HepG2 (cell line): ENCODE measurements at regions not wholly inside any gene's neighbourhood (a gene's known extent, or its start where the extent isn't known, plus 50 kb on each side); places are given as distances from the start of the nearest gene placed in this dataset.
A peak's percentile ranks its signal among the peaks of the same experiment; 100 is the strongest.

Source experiments
- ATAC-seq: fragments of 200-7000 bp; cut with Tn5 transposase; 3 replicates; pipeline ENCODE4 v1.9.1; 2020; ENCODE audit warnings: mild to moderate bottlenecking, moderate library complexity
- BruUV-seq: library from RNA; stranded (reverse); fragments of 400-500 nt; replicated peaks from 2 replicates; lab custom pipeline; 2021; lab: Mats Ljungman, UMichigan
- CTCF ChIA-PET: fragments of 300-600 bp; formaldehyde crosslinking; extraction: SDS; loops from one replicate; lab custom pipeline; 2021; ENCODE audit warnings: low total read pairs, inconsistent platforms, low intra/inter-chr PET ratio; lab: Yijun Ruan, JAX
- POLR2A ChIA-PET: fragments of 350-600 bp; sonication (Branson Sonifier 250); formaldehyde crosslinking; loops from one replicate; lab custom pipeline; 2020; ENCODE audit warnings: antibody characterized with exemption, inconsistent platforms; lab: Yijun Ruan, JAX
- DNase-seq: peaks from one replicate; pipeline ENCODE4 v3.0.0-alpha.2; 2015; ENCODE audit warnings: low spot score
- FAIRE-seq: peaks from 3 replicates; lab custom pipeline; 2011; peaks lifted over from hg19 to GRCh38; lab: Jason Lieb, UNC
- H2AFZ ChIP-seq: one replicate; pipeline ENCODE4 v1.6.1; 2011; ENCODE audit warnings: low read length, inconsistent platforms
- H3K27ac ChIP-seq: fragments of 300-600 bp; 3 replicates; pipeline ENCODE4 v1.8.0; 2011; ENCODE audit warnings: mixed run types, mild to moderate bottlenecking, mixed read lengths, low read length, inconsistent platforms; ENCODE audit not compliant: insufficient read depth; ENCODE audit errors: extremely low read length
- H3K27me3 ChIP-seq, 2 experiments: fragments of 200-600 bp in 1 of 2; 2 replicates in 1 of 2; 3 replicates in 1 of 2; pipeline versions ENCODE4 v1.6.0 to v1.8.0; 2011; ENCODE audit warnings: low read length in 2 of 2, mild to moderate bottlenecking in 2 of 2, moderate library complexity in 2 of 2, inconsistent platforms in 1 of 2; ENCODE audit not compliant: insufficient read depth in 2 of 2, control insufficient read depth in 1 of 2
- H3K36me3 ChIP-seq, 2 experiments: fragments of 200-600 bp in 1 of 2; replicated peaks in 1 of 2; 2 replicates in 1 of 2; 3 replicates in 1 of 2; pipeline versions ENCODE4 v1.5.1 to v1.8.0; 2011; ENCODE audit warnings: low read length in 2 of 2, inconsistent platforms in 1 of 2; ENCODE audit not compliant: insufficient read depth in 2 of 2, control insufficient read depth in 1 of 2
- H3K4me1 ChIP-seq: 2 replicates; pipeline ENCODE4 v1.5.1; 2012; ENCODE audit warnings: low read length, inconsistent platforms; ENCODE audit not compliant: insufficient read depth
- H3K4me2 ChIP-seq: 2 replicates; pipeline ENCODE4 v1.6.0; 2011; ENCODE audit warnings: low read depth, low read length, inconsistent platforms
- H3K4me3 ChIP-seq, 3 experiments: fragments of 200-600 bp in 1 of 3; sonication (generic), shearing (Covaris generic) in 1 of 3; replicated peaks in 1 of 3; 2 replicates each; pipeline ENCODE4 v1.5.1; 2011 to 2016; ENCODE audit warnings: low read length in 3 of 3, inconsistent platforms in 2 of 3, low read depth in 2 of 3, mild to moderate bottlenecking in 2 of 3, control low read depth in 1 of 3, mixed read lengths in 1 of 3; ENCODE audit not compliant: insufficient read depth in 1 of 3
- H3K79me2 ChIP-seq: one replicate; pipeline ENCODE4 v1.6.1; 2011; ENCODE audit warnings: low read length, inconsistent platforms; ENCODE audit not compliant: insufficient read depth
- H3K9ac ChIP-seq: 2 replicates; pipeline ENCODE4 v1.6.0; 2011; ENCODE audit warnings: mild to moderate bottlenecking, low read depth, low read length, inconsistent platforms; ENCODE audit not compliant: insufficient read depth
- H3K9me3 ChIP-seq: 2 replicates; pipeline ENCODE4 v1.5.1; 2012; ENCODE audit warnings: mild to moderate bottlenecking, low read length
- H4K20me1 ChIP-seq: 2 replicates; pipeline ENCODE4 v1.6.0; 2011; ENCODE audit warnings: inconsistent platforms, mild to moderate bottlenecking, low read length, moderate library complexity; ENCODE audit not compliant: insufficient read depth
- BORCS8-MEF2B ChIP-seq: sonication (generic); formaldehyde crosslinking; IDR thresholded peaks from 2 replicates; pipeline ENCODE4 v1.8.0; 2022; ENCODE audit warnings: mild to moderate bottlenecking, missing genetic modification reagents
- IRF2 ChIP-seq: IDR thresholded peaks from 2 replicates; pipeline ENCODE4 v1.6.1; 2018; ENCODE audit warnings: missing genetic modification reagents, missing compliant biosample characterization
- MTA1 ChIP-seq: sonication (generic); formaldehyde crosslinking; IDR thresholded peaks from 2 replicates; pipeline ENCODE4 v1.4.0; 2020; ENCODE audit warnings: missing genetic modification reagents, mild to moderate bottlenecking, borderline replicate concordance
- ONECUT2 ChIP-seq: sonication (generic); formaldehyde crosslinking; IDR thresholded peaks from 2 replicates; pipeline ENCODE4 v1.4.0; 2020; ENCODE audit warnings: missing genetic modification reagents
- RFXANK ChIP-seq: IDR thresholded peaks from 2 replicates; pipeline ENCODE4 v1.6.1; 2016
- RXRB ChIP-seq: IDR thresholded peaks from 2 replicates; pipeline ENCODE4 v1.6.1; 2016; ENCODE audit warnings: borderline replicate concordance, missing genetic modification reagents, missing compliant biosample characterization
- SP140L ChIP-seq: sonication (generic); formaldehyde crosslinking; IDR thresholded peaks from 2 replicates; pipeline ENCODE4 v1.4.0; 2020; ENCODE audit warnings: missing genetic modification reagents, borderline replicate concordance
- ZFY ChIP-seq: sonication (generic); formaldehyde crosslinking; IDR thresholded peaks from 2 replicates; pipeline ENCODE4 v1.4.0; 2020; ENCODE audit warnings: missing genetic modification reagents
- ZNF484 ChIP-seq: sonication (generic); formaldehyde crosslinking; IDR thresholded peaks from 2 replicates; pipeline ENCODE4 v1.5.1; 2020; ENCODE audit warnings: mild to moderate bottlenecking, low read depth, missing genetic modification reagents, borderline replicate concordance
- ZNF788 ChIP-seq: sonication (generic); formaldehyde crosslinking; IDR thresholded peaks from 2 replicates; pipeline ENCODE4 v1.5.0; 2020; ENCODE audit warnings: mild to moderate bottlenecking, missing genetic modification reagents, borderline replicate concordance
- WGBS: methylation state at CpG from one replicate; pipeline ENCODE4 v1.1.6; 2017; ENCODE audit warnings: low lambda C conversion rate; 5-methylcytosine and 5-hydroxymethylcytosine counted together
- in situ Hi-C: cut with HindIII; loops from 2 replicates; pipeline ENCODE4 v1.10.0; 2017; ENCODE audit warnings: low pct_unique_long_range_greater_than_20kb; ENCODE audit not compliant: extremely low pct_ligation_motif_present
- intact Hi-C: fragments of 100-400 bp; cut with micrococcal nuclease; formaldehyde crosslinking; loops from one replicate; pipeline ENCODE4 v1.10.0; 2022; ENCODE audit not compliant: unreplicated experiment
- TF ChIP-seq, protein P1 (sequence below): sonication (generic); formaldehyde crosslinking; IDR thresholded peaks from one replicate; pipeline ENCODE4 v1.5.1; 2020; ENCODE audit warnings: mild to moderate bottlenecking, missing genetic modification reagents; ENCODE audit errors: not compliant biosample characterization
- TF ChIP-seq, protein P2 (sequence below): sonication (generic); formaldehyde crosslinking; IDR thresholded peaks from 2 replicates; pipeline ENCODE4 v1.9.0; 2021; ENCODE audit warnings: missing genetic modification reagents, borderline replicate concordance

DNA sequence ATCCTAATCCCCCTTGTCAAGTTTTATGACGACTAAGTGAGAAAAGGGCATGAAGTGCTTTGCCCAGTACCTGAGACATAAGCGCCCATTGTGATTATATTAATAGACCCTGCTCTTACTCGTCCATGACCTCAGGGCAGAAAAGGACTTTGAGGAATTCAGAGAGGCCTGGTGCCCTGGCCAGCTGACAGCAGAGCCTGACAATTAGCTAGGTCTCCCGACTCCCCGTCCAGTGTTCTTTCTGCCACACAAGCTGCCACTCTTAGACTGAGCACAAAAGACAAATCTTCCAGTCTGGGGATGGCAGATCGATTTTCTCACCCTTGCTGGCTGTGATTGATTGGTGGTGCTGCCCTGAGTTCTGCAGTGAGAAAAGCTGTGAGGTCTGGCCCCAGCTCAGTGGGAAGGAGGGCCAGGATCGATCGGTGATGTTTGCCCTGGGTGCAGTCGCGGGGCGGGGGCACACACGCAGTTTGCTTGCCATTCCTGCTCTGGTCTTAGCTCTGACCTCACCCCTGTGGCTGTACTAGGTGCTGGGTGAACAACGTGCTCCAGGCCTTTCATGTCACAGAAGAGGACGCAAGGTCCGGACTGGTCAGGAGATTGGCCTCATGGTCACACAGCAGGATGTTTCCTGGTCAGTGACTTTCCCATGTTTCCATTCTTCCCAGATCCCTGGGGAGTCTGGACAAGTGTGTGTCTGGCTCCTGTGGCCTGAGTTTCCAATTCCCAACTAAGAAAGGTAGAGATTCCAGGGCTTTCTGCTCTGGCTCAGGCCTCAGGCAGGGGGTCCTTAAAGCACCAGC is 67.4 kb upstream of the TLE3 start:
- H3K9ac ChIP-seq, result no peak overlapping the region
- ATAC-seq (peak; percentile 88), DNase-seq (peak; percentile 25), FAIRE-seq (peak; percentile 40)
- no peaks in the 10 kb centered on the region for H3K36me3 ChIP-seq
- H3K27me3 ChIP-seq, result peaks cover 4 to 70% of the 10 kb centered on the region in 2 experiments; a peak in 4 of 5 replicates
- peak overlapping the region in 1 of 3 experiments; percentile 9; a peak in 1 of 6 replicates for H3K4me3 ChIP-seq
- ChIA-PET POLR2A (interaction anchor here (0.8 kb wide), 1 partner anchor 61 kb away, joined by 3 read pairs; no protein-coding TSS in a partner anchor), CTCF (no interaction called here)
- peaks cover 17% of the 10 kb centered on the region for H3K4me1 ChIP-seq
- H3K79me2 ChIP-seq, result no peaks in the 10 kb centered on the region
- in situ Hi-C loops, result no loop called here
- H3K4me2 ChIP-seq, result peak overlapping the region; percentile 43; the same call in 1 of the 2 replicates
- no peaks in the 10 kb centered on the region for H3K9me3 ChIP-seq
- intact Hi-C loops, result no loop called here
- H2AFZ ChIP-seq, result no peak overlapping the region
- H4K20me1 ChIP-seq, result no peaks in the 10 kb centered on the region
- no TSS peak for BruUV-seq
- 22% methylated on average over 7 of the region's 15 CpGs for WGBS
- H3K27ac ChIP-seq, result no peak overlapping the region
- TF ChIP-seq ZNF484 (CRISPR knock-in tag), result no peak
- no peak for TF ChIP-seq BORCS8-MEF2B (CRISPR knock-in tag)
- no peak for TF ChIP-seq SP140L (CRISPR knock-in tag)
- TF ChIP-seq RXRB (CRISPR knock-in tag), result 0 out of 2 replicates have a peak, but pooled peaks have one; percentile 40
- TF ChIP-seq ZFY (CRISPR knock-in tag), result peak; percentile 18; the same call in 1 of the 2 replicates
- no peak for TF ChIP-seq ZNF788 (CRISPR knock-in tag)
- peak; percentile 76 for TF ChIP-seq MTA1 (CRISPR knock-in tag)
- TF ChIP-seq RFXANK, result no peak
- TF ChIP-seq, protein P1, sequence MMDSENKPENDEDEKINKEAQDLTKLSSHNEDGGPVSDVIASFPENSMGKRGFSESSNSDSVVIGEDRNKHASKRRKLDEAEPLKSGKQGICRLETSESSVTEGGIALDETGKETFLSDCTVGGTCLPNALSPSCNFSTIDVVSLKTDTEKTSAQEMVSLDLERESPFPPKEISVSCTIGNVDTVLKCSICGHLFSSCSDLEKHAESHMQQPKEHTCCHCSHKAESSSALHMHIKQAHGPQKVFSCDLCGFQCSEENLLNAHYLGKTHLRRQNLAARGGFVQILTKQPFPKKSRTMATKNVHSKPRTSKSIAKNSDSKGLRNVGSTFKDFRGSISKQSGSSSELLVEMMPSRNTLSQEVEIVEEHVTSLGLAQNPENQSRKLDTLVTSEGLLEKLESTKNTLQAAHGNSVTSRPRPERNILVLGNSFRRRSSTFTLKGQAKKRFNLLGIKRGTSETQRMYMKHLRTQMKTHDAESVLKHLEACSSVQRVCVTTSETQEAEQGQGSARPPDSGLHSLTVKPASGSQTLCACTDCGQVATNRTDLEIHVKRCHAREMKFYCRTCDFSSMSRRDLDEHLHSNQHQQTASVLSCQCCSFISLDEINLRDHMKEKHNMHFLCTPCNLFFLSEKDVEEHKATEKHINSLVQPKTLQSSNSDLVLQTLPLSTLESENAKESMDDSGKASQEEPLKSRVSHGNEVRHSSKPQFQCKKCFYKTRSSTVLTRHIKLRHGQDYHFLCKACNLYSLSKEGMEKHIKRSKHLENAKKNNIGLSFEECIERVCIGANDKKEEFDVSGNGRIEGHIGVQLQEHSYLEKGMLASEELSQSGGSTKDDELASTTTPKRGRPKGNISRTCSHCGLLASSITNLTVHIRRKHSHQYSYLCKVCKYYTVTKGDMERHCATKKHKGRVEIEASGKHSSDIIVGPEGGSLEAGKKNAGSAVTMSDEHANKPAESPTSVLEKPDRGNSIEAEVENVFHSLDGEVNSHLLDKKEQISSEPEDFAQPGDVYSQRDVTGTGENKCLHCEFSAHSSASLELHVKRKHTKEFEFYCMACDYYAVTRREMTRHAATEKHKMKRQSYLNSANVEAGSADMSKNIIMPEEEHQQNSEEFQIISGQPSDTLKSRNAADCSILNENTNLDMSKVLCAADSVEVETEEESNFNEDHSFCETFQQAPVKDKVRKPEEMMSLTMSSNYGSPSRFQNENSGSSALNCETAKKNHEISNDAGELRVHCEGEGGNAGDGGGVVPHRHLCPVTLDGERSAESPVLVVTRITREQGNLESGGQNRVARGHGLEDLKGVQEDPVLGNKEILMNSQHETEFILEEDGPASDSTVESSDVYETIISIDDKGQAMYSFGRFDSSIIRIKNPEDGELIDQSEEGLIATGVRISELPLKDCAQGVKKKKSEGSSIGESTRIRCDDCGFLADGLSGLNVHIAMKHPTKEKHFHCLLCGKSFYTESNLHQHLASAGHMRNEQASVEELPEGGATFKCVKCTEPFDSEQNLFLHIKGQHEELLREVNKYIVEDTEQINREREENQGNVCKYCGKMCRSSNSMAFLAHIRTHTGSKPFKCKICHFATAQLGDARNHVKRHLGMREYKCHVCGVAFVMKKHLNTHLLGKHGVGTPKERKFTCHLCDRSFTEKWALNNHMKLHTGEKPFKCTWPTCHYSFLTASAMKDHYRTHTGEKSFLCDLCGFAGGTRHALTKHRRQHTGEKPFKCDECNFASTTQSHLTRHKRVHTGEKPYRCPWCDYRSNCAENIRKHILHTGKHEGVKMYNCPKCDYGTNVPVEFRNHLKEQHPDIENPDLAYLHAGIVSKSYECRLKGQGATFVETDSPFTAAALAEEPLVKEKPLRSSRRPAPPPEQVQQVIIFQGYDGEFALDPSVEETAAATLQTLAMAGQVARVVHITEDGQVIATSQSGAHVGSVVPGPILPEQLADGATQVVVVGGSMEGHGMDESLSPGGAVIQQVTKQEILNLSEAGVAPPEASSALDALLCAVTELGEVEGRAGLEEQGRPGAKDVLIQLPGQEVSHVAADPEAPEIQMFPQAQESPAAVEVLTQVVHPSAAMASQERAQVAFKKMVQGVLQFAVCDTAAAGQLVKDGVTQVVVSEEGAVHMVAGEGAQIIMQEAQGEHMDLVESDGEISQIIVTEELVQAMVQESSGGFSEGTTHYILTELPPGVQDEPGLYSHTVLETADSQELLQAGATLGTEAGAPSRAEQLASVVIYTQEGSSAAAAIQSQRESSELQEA (CRISPR knock-in tag), result no peak
- no peak for TF ChIP-seq IRF2 (CRISPR knock-in tag)
- TF ChIP-seq ONECUT2 (CRISPR knock-in tag), result peak; percentile 86
- TF ChIP-seq, protein P2, sequence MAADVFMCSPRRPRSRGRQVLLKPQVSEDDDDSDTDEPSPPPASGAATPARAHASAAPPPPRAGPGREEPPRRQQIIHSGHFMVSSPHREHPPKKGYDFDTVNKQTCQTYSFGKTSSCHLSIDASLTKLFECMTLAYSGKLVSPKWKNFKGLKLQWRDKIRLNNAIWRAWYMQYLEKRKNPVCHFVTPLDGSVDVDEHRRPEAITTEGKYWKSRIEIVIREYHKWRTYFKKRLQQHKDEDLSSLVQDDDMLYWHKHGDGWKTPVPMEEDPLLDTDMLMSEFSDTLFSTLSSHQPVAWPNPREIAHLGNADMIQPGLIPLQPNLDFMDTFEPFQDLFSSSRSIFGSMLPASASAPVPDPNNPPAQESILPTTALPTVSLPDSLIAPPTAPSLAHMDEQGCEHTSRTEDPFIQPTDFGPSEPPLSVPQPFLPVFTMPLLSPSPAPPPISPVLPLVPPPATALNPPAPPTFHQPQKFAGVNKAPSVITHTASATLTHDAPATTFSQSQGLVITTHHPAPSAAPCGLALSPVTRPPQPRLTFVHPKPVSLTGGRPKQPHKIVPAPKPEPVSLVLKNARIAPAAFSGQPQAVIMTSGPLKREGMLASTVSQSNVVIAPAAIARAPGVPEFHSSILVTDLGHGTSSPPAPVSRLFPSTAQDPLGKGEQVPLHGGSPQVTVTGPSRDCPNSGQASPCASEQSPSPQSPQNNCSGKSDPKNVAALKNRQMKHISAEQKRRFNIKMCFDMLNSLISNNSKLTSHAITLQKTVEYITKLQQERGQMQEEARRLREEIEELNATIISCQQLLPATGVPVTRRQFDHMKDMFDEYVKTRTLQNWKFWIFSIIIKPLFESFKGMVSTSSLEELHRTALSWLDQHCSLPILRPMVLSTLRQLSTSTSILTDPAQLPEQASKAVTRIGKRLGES (CRISPR knock-in tag), result no peak
